ENCODE measurements at regions not wholly inside any gene's neighbourhood (a gene's known extent, or its start where the extent isn't known, plus 50 kb on each side); places are given as distances from the start of the nearest gene placed in this dataset.
A peak's percentile ranks its signal among the peaks of the same experiment; 100 is the strongest.

- Histone ChIP-seq H3K36me3 (ENCODE audit: low read depth, missing control alignments) (no peaks in the 10 kb centered on the region), H3K27ac (no peak overlapping the region), H3K4me3 (no peak overlapping the region), H3K4me1 (peaks cover 7% of the 10 kb centered on the region), H3K9me3 (no peaks in the 10 kb centered on the region), H3K27me3 (no peaks in the 10 kb centered on the region)
- 81 to 100% methylated on average over 1 of the region's 1 CpG for WGBS, 2 donors
- TF ChIP-seq POLR2A (IDR thresholded peaks at IDR 0.05) = no peak
- intact Hi-C loops (cut with DNase I; ENCODE audit: low total_unique reads) = no loop called here
- no peak for DNase-seq
Measured at GRCh38 chr13:40079721-40080120, 424.3 kb downstream of the COG6 start.

GRCh38 chr13:40080676-40081075, 425.2 kb downstream of the COG6 start:
- Histone ChIP-seq H3K36me3 (ENCODE audit: low read depth, missing control alignments) (no peaks in the 10 kb centered on the region), H3K27me3 (no peaks in the 10 kb centered on the region), H3K4me1 (peaks cover 7% of the 10 kb centered on the region), H3K9me3 (no peaks in the 10 kb centered on the region), H3K4me3 (no peak overlapping the region), H3K27ac (no peak overlapping the region)
- DNase-seq = no peak
- 89 to 97% methylated on average over 2 of the region's 2 CpGs for WGBS, 2 donors
- intact Hi-C loops (cut with DNase I; ENCODE audit: low total_unique reads) = no loop called here
- no peak for TF ChIP-seq POLR2A (IDR thresholded peaks at IDR 0.05)
- no peak for TF ChIP-seq CTCF (IDR thresholded peaks at IDR 0.05)

GRCh38 chr13:40082639-40083038, 427.2 kb downstream of the COG6 start:
- Histone ChIP-seq H3K4me1 (peaks cover 7% of the 10 kb centered on the region), H3K36me3 (ENCODE audit: low read depth, missing control alignments) (no peaks in the 10 kb centered on the region), H3K27ac (no peak overlapping the region), H3K27me3 (no peaks in the 10 kb centered on the region), H3K4me3 (no peak overlapping the region), H3K9me3 (no peaks in the 10 kb centered on the region)
- TF ChIP-seq CTCF (IDR thresholded peaks at IDR 0.05) (no peak), POLR2A (IDR thresholded peaks at IDR 0.05) (no peak)
- WGBS, 2 donors = 52% methylated on average over 8 of the region's 8 CpGs
- DNase-seq = peak; percentile 59
- intact Hi-C loops (cut with DNase I; ENCODE audit: low total_unique reads) = no loop called here

GRCh38 chr13:40083841-40084240, 428.4 kb downstream of the COG6 start:
- Histone ChIP-seq H3K27me3 (no peaks in the 10 kb centered on the region), H3K4me1 (peaks cover 7% of the 10 kb centered on the region), H3K27ac (no peak overlapping the region), H3K36me3 (ENCODE audit: low read depth, missing control alignments) (no peaks in the 10 kb centered on the region), H3K9me3 (no peaks in the 10 kb centered on the region), H3K4me3 (no peak overlapping the region)
- intact Hi-C loops (cut with DNase I; ENCODE audit: low total_unique reads) = no loop called here
- TF ChIP-seq CTCF (IDR thresholded peaks at IDR 0.05) = no peak
- no peak for TF ChIP-seq POLR2A (IDR thresholded peaks at IDR 0.05)
- no peak for DNase-seq
- 81 to 97% methylated on average over 2 of the region's 2 CpGs for WGBS, 2 donors

DNA sequence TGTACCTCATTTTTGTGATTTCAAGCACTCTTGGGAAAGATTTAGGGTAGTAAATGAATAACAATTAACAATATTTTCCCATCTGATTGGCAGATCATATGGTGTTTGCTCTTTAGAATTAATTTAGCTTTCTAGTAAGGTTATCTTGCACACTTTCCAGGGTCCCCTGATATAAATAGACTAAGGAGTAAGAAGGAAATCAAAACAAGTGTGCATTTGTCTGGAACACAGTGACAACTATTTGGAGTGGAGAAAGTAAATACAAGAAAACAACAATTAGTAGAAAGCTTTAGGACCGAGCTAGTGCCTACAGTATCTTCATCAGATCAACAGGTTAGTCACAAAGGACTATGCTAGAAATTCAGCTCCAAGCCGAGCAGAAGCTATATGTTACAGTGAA, 429.5 kb downstream of the COG6 start:
- no peaks in the 10 kb centered on the region for H3K27me3 ChIP-seq
- no peak for DNase-seq
- H3K9me3 ChIP-seq = no peaks in the 10 kb centered on the region
- no peak overlapping the region for H3K4me3 ChIP-seq
- peaks cover 7% of the 10 kb centered on the region for H3K4me1 ChIP-seq
- 86 to 87% methylated on average over 2 of the region's 2 CpGs for WGBS, 2 donors
- no peaks in the 10 kb centered on the region for H3K36me3 ChIP-seq (ENCODE audit: low read depth, missing control alignments)
- no peak for TF ChIP-seq CTCF (IDR thresholded peaks at IDR 0.05)
- no peak for TF ChIP-seq POLR2A (IDR thresholded peaks at IDR 0.05)
- intact Hi-C loops (cut with DNase I; ENCODE audit: low total_unique reads) = no loop called here
- no peak overlapping the region for H3K27ac ChIP-seq
